Smooth muscle cell (in vitro differentiated cells): ENCODE measurements at regions not wholly inside any gene's neighbourhood (a gene's known extent, or its start where the extent isn't known, plus 50 kb on each side); places are given as distances from the start of the nearest gene placed in this dataset.

Experiments
- DNase-seq: peaks from one replicate; lab custom pipeline; 2025; ENCODE audit not compliant: unreplicated experiment; lab: John Stamatoyannopoulos, UW
- H2AFZ ChIP-seq: fragments of 200-600 bp; sonication (generic); 2 replicates; pipeline ENCODE4 v1.6.0; 2016; ENCODE audit warnings: antibody characterized with exemption, low read depth, mild to moderate bottlenecking
- H3F3A ChIP-seq: fragments of 200-600 bp; sonication (generic); 2 replicates; pipeline ENCODE4 v1.6.0; 2017; ENCODE audit warnings: antibody characterized with exemption, low read depth
- H3K27ac ChIP-seq: fragments of 200-600 bp; sonication (generic); 2 replicates; pipeline ENCODE4 v1.5.1; 2016; ENCODE audit warnings: low read depth, mild to moderate bottlenecking
- H3K27me3 ChIP-seq: fragments of 200-600 bp; sonication (generic); 2 replicates; pipeline ENCODE4 v1.6.1; 2016; ENCODE audit warnings: low read depth, mild to moderate bottlenecking
- H3K36me3 ChIP-seq: fragments of 200-600 bp; sonication (generic); 2 replicates; pipeline ENCODE4 v1.5.1; 2016; ENCODE audit warnings: low read depth
- H3K4me1 ChIP-seq: fragments of 200-600 bp; sonication (generic); 2 replicates; pipeline ENCODE4 v1.5.1; 2016; ENCODE audit warnings: low read depth
- H3K4me2 ChIP-seq: fragments of 200-600 bp; sonication (generic); 2 replicates; pipeline ENCODE4 v1.6.0; 2016; ENCODE audit warnings: mild to moderate bottlenecking
- H3K4me3 ChIP-seq: fragments of 200-600 bp; sonication (generic); 2 replicates; pipeline ENCODE4 v1.5.1; 2016; ENCODE audit warnings: mild to moderate bottlenecking
- H3K79me2 ChIP-seq: fragments of 200-600 bp; sonication (generic); 2 replicates; pipeline ENCODE4 v1.6.0; 2016; ENCODE audit warnings: low read depth, mild to moderate bottlenecking
- H3K9ac ChIP-seq: fragments of 200-600 bp; sonication (generic); 2 replicates; pipeline ENCODE4 v1.6.0; 2016; ENCODE audit warnings: low read depth
- H3K9me3 ChIP-seq: fragments of 200-600 bp; sonication (generic); replicated peaks from 2 replicates; pipeline ENCODE4 v1.5.1; 2016; ENCODE audit warnings: low read depth
- H4K20me1 ChIP-seq: fragments of 200-600 bp; sonication (generic); 2 replicates; pipeline ENCODE4 v1.6.0; 2016; ENCODE audit warnings: low read depth
- CTCF ChIP-seq: fragments of 200-600 bp; sonication (generic); IDR thresholded peaks from 2 replicates; pipeline ENCODE4 v1.5.1; 2017; ENCODE audit warnings: borderline replicate concordance, mild to moderate bottlenecking, antibody characterized with exemption; ENCODE audit not compliant: insufficient read depth, poor library complexity, severe bottlenecking
- WGBS: methylation state at CpG from one replicate; pipeline ENCODE4 v1.1.7; 2016; ENCODE audit warnings: low lambda C conversion rate; 5-methylcytosine and 5-hydroxymethylcytosine counted together

- Histone ChIP-seq H3K9me3 (no peaks in the 10 kb centered on the region), H2AFZ (no peak overlapping the region), H3K79me2 (no peaks in the 10 kb centered on the region), H3K4me1 (no peaks in the 10 kb centered on the region), H3F3A (no peaks in the 10 kb centered on the region), H3K4me3 (no peak overlapping the region), H3K27ac (no peak overlapping the region), H3K36me3 (no peaks in the 10 kb centered on the region), H4K20me1 (no peaks in the 10 kb centered on the region), H3K27me3 (no peaks in the 10 kb centered on the region), H3K9ac (no peak overlapping the region), H3K4me2 (no peak overlapping the region)
- DNase-seq, result no peak
- WGBS, result 84% methylated on average over 4 of the region's 4 CpGs
- TF ChIP-seq CTCF, result no peak
These were observed 188.1 kb upstream of the VGLL2 start for GRCh38 chr6:117077300-117077699.

- Histone ChIP-seq H3K27ac (no peak overlapping the region), H3K79me2 (no peaks in the 10 kb centered on the region)
These were observed 186.7 kb upstream of the VGLL2 start for GRCh38 chr6:117078624-117079023.

GRCh38 chr6:117079951-117080350 lies 185.4 kb upstream of the VGLL2 start:
- no peaks in the 10 kb centered on the region for H3K36me3 ChIP-seq
- no peak for DNase-seq
- H3K9ac ChIP-seq, result no peak overlapping the region
- no peak for TF ChIP-seq CTCF
- H3K27ac ChIP-seq, result no peak overlapping the region
- no peaks in the 10 kb centered on the region for H4K20me1 ChIP-seq
- no peaks in the 10 kb centered on the region for H3K4me1 ChIP-seq
- H3K79me2 ChIP-seq, result no peaks in the 10 kb centered on the region
- H3K9me3 ChIP-seq, result no peaks in the 10 kb centered on the region
- no peak overlapping the region for H2AFZ ChIP-seq
- H3K4me2 ChIP-seq, result no peak overlapping the region
- H3K4me3 ChIP-seq, result no peak overlapping the region
- H3K27me3 ChIP-seq, result no peaks in the 10 kb centered on the region
- H3F3A ChIP-seq, result no peaks in the 10 kb centered on the region
- 81% methylated on average over 2 of the region's 2 CpGs for WGBS

More at GRCh38 chr6:117078624-117079023, 186.7 kb upstream of the VGLL2 start:
- no peak overlapping the region for H3K4me2 ChIP-seq
- no peaks in the 10 kb centered on the region for H3K36me3 ChIP-seq
- no peaks in the 10 kb centered on the region for H3K9me3 ChIP-seq
- H2AFZ ChIP-seq, result no peak overlapping the region
- H4K20me1 ChIP-seq, result no peaks in the 10 kb centered on the region
- H3F3A ChIP-seq, result no peaks in the 10 kb centered on the region
- TF ChIP-seq CTCF, result no peak
- DNase-seq, result no peak
- no peaks in the 10 kb centered on the region for H3K4me1 ChIP-seq
- no peak overlapping the region for H3K9ac ChIP-seq
- no peak overlapping the region for H3K4me3 ChIP-seq
- 81% methylated on average over 2 of the region's 2 CpGs for WGBS
- H3K27me3 ChIP-seq, result no peaks in the 10 kb centered on the region

- WGBS, result 91% methylated on average over 3 of the region's 3 CpGs
- Histone ChIP-seq H3K27ac (no peak overlapping the region), H3K4me3 (no peak overlapping the region), H3K79me2 (no peaks in the 10 kb centered on the region), H3K9me3 (no peaks in the 10 kb centered on the region), H4K20me1 (no peaks in the 10 kb centered on the region), H3K4me1 (no peaks in the 10 kb centered on the region), H2AFZ (no peak overlapping the region), H3K4me2 (no peak overlapping the region), H3F3A (no peaks in the 10 kb centered on the region), H3K36me3 (no peaks in the 10 kb centered on the region), H3K27me3 (no peaks in the 10 kb centered on the region), H3K9ac (no peak overlapping the region)
- no peak for TF ChIP-seq CTCF
- DNase-seq, result no peak
These were observed 175.8 kb upstream of the VGLL2 start for GRCh38 chr6:117089604-117090003.
